Trophoblast cell (in vitro differentiated cells and primary cell): ENCODE measurements at regions not wholly inside any gene's neighbourhood (a gene's known extent, or its start where the extent isn't known, plus 50 kb on each side); places are given as distances from the start of the nearest gene placed in this dataset.

Experiments
- DNase-seq, 2 donors: peaks; one replicate each; pipeline ENCODE4 v3.0.0-alpha.2; 2016
- H2AFZ ChIP-seq: 2 replicates; pipeline ENCODE4 v1.6.1; 2013; ENCODE audit warnings: low read length, moderate library complexity, mild to moderate bottlenecking; ENCODE audit not compliant: insufficient read depth, poor library complexity
- H2AK5ac ChIP-seq: 2 replicates; pipeline ENCODE4 v1.6.1; 2013; ENCODE audit warnings: mild to moderate bottlenecking, low read length
- H2BK120ac ChIP-seq: 2 replicates; pipeline ENCODE4 v1.6.1; 2013; ENCODE audit warnings: low read length, mild to moderate bottlenecking, moderate library complexity; ENCODE audit not compliant: insufficient read depth, poor library complexity
- H2BK12ac ChIP-seq: 2 replicates; pipeline ENCODE4 v1.6.1; 2013; ENCODE audit warnings: mild to moderate bottlenecking, low read length, moderate library complexity
- H2BK5ac ChIP-seq: 2 replicates; pipeline ENCODE4 v1.6.1; 2013; ENCODE audit warnings: low read length, low read depth, moderate library complexity, mild to moderate bottlenecking; ENCODE audit not compliant: poor library complexity
- H3K14ac ChIP-seq: 2 replicates; pipeline ENCODE4 v1.6.1; 2013; ENCODE audit warnings: mild to moderate bottlenecking, low read length
- H3K18ac ChIP-seq: 2 replicates; pipeline ENCODE4 v1.6.1; 2013; ENCODE audit warnings: mild to moderate bottlenecking, low read length
- H3K23ac ChIP-seq: 2 replicates; pipeline ENCODE4 v1.6.1; 2013; ENCODE audit warnings: low read length
- H3K27ac ChIP-seq: 2 replicates; pipeline ENCODE4 v1.5.1; 2013; ENCODE audit warnings: low read depth, mild to moderate bottlenecking, inconsistent platforms, low read length, moderate library complexity
- H3K27me3 ChIP-seq: 2 replicates; pipeline ENCODE4 v1.6.1; 2013; ENCODE audit warnings: inconsistent platforms, mild to moderate bottlenecking, low read length, moderate library complexity; ENCODE audit not compliant: insufficient read depth
- H3K36me3 ChIP-seq, 2 experiments: 1 replicate in 1 of 2; 2 replicates in 1 of 2; pipeline ENCODE4 v1.6.1; 2013; ENCODE audit warnings: low read length in 2 of 2, mild to moderate bottlenecking in 2 of 2, moderate library complexity in 1 of 2; ENCODE audit not compliant: insufficient read depth in 2 of 2, control insufficient read depth in 1 of 2
- H3K4ac ChIP-seq: 2 replicates; pipeline ENCODE4 v1.6.1; 2013; ENCODE audit warnings: low read depth, mild to moderate bottlenecking, low read length, moderate library complexity
- H3K4me1 ChIP-seq, 2 experiments: 1 replicate in 1 of 2; 2 replicates in 1 of 2; pipeline ENCODE4 v1.6.1; 2013; ENCODE audit warnings: low read length in 2 of 2, mild to moderate bottlenecking in 2 of 2, moderate library complexity in 1 of 2; ENCODE audit not compliant: insufficient read depth in 2 of 2, control insufficient read depth in 1 of 2
- H3K4me2 ChIP-seq: 2 replicates; pipeline ENCODE4 v1.6.1; 2013; ENCODE audit warnings: inconsistent platforms, mild to moderate bottlenecking, low read length, moderate library complexity
- H3K4me3 ChIP-seq: 2 replicates; pipeline ENCODE4 v1.5.1; 2013; ENCODE audit warnings: mild to moderate bottlenecking, low read depth, low read length, inconsistent platforms
- H3K79me1 ChIP-seq: one replicate; pipeline ENCODE4 v1.6.1; 2013; ENCODE audit warnings: low read length
- H3K79me2 ChIP-seq: 2 replicates; pipeline ENCODE4 v1.6.1; 2013; ENCODE audit warnings: low read length, mild to moderate bottlenecking; ENCODE audit not compliant: control insufficient read depth, insufficient read depth, poor library complexity
- H3K9ac ChIP-seq: 2 replicates; pipeline ENCODE4 v1.6.1; 2013; ENCODE audit warnings: mild to moderate bottlenecking, low read length
- H3K9me3 ChIP-seq: 2 replicates; pipeline ENCODE4 v1.6.1; 2013; ENCODE audit warnings: low read depth, mild to moderate bottlenecking, control low read depth, inconsistent platforms, low read length; ENCODE audit not compliant: insufficient read depth
- H4K12ac ChIP-seq: 2 replicates; pipeline ENCODE4 v1.6.1; 2013; ENCODE audit warnings: low read depth, mild to moderate bottlenecking, low read length, moderate library complexity
- H4K8ac ChIP-seq: 2 replicates; pipeline ENCODE4 v1.6.1; 2013; ENCODE audit warnings: low read depth, mild to moderate bottlenecking, low read length, moderate library complexity
- H4K91ac ChIP-seq: one replicate; pipeline ENCODE4 v1.6.1; 2013; ENCODE audit warnings: low read depth, mild to moderate bottlenecking, low read length, moderate library complexity
- WGBS: extraction: QIAGEN DNeasy Blood & Tissue Kit; methylation state at CpG from one replicate; pipeline ENCODE4 v1.1.7; 2013; ENCODE audit warnings: missing lambda C conversion rate; ENCODE audit not compliant: insufficient read length, insufficient coverage; ENCODE audit errors: extremely low coverage; 5-methylcytosine and 5-hydroxymethylcytosine counted together

GRCh38 chr2:14011190-14011589, 621.3 kb upstream of the LRATD1 start:
- WGBS, result no CpG with 5 or more reads among the region's 4 CpGs
- Histone ChIP-seq H3K23ac (no peak overlapping the region), H4K91ac (no peak overlapping the region), H3K79me1 (no peaks in the 10 kb centered on the region), H3K18ac (no peak overlapping the region), H3K4me3 (no peak overlapping the region), H2BK5ac (no peak overlapping the region), H2AK5ac (no peak overlapping the region), H2BK120ac (no peak overlapping the region), H3K27ac (no peak overlapping the region), H3K4ac (no peak overlapping the region), H3K4me1 (no peaks in the 10 kb centered on the region), H3K14ac (no peak overlapping the region), H2BK12ac (no peak overlapping the region), H4K8ac (no peak overlapping the region), H4K12ac (no peak overlapping the region), H2AFZ (no peak overlapping the region), H3K9me3 (peaks cover 1% of the 10 kb centered on the region), H3K4me2 (no peak overlapping the region), H3K27me3 (no peaks in the 10 kb centered on the region), H3K79me2 (no peaks in the 10 kb centered on the region), H3K9ac (no peak overlapping the region), H3K36me3 (no peaks in the 10 kb centered on the region)
- no peak for DNase-seq

GRCh38 chr2:14015113-14015630, 617.3 kb upstream of the LRATD1 start:
- no peaks in the 10 kb centered on the region for H3K79me1 ChIP-seq
- H3K27ac ChIP-seq, result no peak overlapping the region

GRCh38 chr2:14016289-14016955, 616.1 kb upstream of the LRATD1 start:
- H4K12ac ChIP-seq, result no peak overlapping the region
- H3K36me3 ChIP-seq, result no peaks in the 10 kb centered on the region
- no peaks in the 10 kb centered on the region for H3K79me1 ChIP-seq
- H3K79me2 ChIP-seq, result no peaks in the 10 kb centered on the region
- H3K4ac ChIP-seq, result no peak overlapping the region
- no peak overlapping the region for H2BK5ac ChIP-seq
- H3K4me1 ChIP-seq, result no peaks in the 10 kb centered on the region
- no peak overlapping the region for H2BK120ac ChIP-seq
- no peaks in the 10 kb centered on the region for H3K9me3 ChIP-seq
- H2AFZ ChIP-seq, result no peak overlapping the region
- no peak overlapping the region for H4K8ac ChIP-seq
- no peak overlapping the region for H3K23ac ChIP-seq
- no peak overlapping the region for H3K4me3 ChIP-seq
- no peaks in the 10 kb centered on the region for H3K27me3 ChIP-seq
- H4K91ac ChIP-seq, result no peak overlapping the region
- no peak overlapping the region for H3K14ac ChIP-seq
- no peak for DNase-seq
- no peak overlapping the region for H2AK5ac ChIP-seq
- H3K27ac ChIP-seq, result no peak overlapping the region
- no peak overlapping the region for H3K9ac ChIP-seq
- H3K18ac ChIP-seq, result no peak overlapping the region
- H2BK12ac ChIP-seq, result no peak overlapping the region
- H3K4me2 ChIP-seq, result no peak overlapping the region

More at GRCh38 chr2:14015113-14015630, 617.3 kb upstream of the LRATD1 start:
- H4K12ac ChIP-seq, result no peak overlapping the region
- H2AK5ac ChIP-seq, result no peak overlapping the region
- H3K4me2 ChIP-seq, result no peak overlapping the region
- H2BK5ac ChIP-seq, result no peak overlapping the region
- no peak overlapping the region for H3K9ac ChIP-seq
- H3K18ac ChIP-seq, result no peak overlapping the region
- whole genome bisulfite sequencing, result no CpG with 5 or more reads among the region's 4 CpGs
- H2BK120ac ChIP-seq, result no peak overlapping the region
- no peak overlapping the region for H3K4ac ChIP-seq
- no peak overlapping the region for H4K91ac ChIP-seq
- H2BK12ac ChIP-seq, result no peak overlapping the region
- H3K27me3 ChIP-seq, result no peaks in the 10 kb centered on the region
- H3K23ac ChIP-seq, result no peak overlapping the region
- DNase-seq, result no peak
- H3K79me2 ChIP-seq, result no peaks in the 10 kb centered on the region
- H3K9me3 ChIP-seq, result no peaks in the 10 kb centered on the region
- H3K4me1 ChIP-seq, result no peaks in the 10 kb centered on the region
- H2AFZ ChIP-seq, result no peak overlapping the region
- H3K14ac ChIP-seq, result no peak overlapping the region
- H4K8ac ChIP-seq, result no peak overlapping the region
- H3K4me3 ChIP-seq, result no peak overlapping the region
- no peaks in the 10 kb centered on the region for H3K36me3 ChIP-seq

GRCh38 chr2:14018620-14019019, 613.9 kb upstream of the LRATD1 start:
- Histone ChIP-seq H2AFZ (no peak overlapping the region), H4K12ac (no peak overlapping the region), H3K27ac (no peak overlapping the region), H3K9ac (no peak overlapping the region), H3K4ac (no peak overlapping the region), H4K91ac (no peak overlapping the region), H3K9me3 (no peaks in the 10 kb centered on the region), H3K14ac (no peak overlapping the region), H3K4me1 (no peaks in the 10 kb centered on the region), H2AK5ac (no peak overlapping the region), H3K36me3 (no peaks in the 10 kb centered on the region), H3K27me3 (no peaks in the 10 kb centered on the region), H3K79me1 (no peaks in the 10 kb centered on the region), H2BK5ac (no peak overlapping the region), H4K8ac (no peak overlapping the region), H3K4me3 (no peak overlapping the region), H3K18ac (no peak overlapping the region), H3K4me2 (no peak overlapping the region), H2BK12ac (no peak overlapping the region), H3K79me2 (no peaks in the 10 kb centered on the region), H3K23ac (no peak overlapping the region), H2BK120ac (no peak overlapping the region)
- no peak for DNase-seq
- no CpG with 5 or more reads among the region's 4 CpGs for WGBS
